NCI-H526 treated with DMSO at 0.1 percent for 48 hours (cell line): ENCODE measurements at regions not wholly inside any gene's neighbourhood (a gene's known extent, or its start where the extent isn't known, plus 50 kb on each side); places are given as distances from the start of the nearest gene placed in this dataset.

Experiments used
- DNase-seq: peaks from one replicate; lab custom pipeline; 2025; lab: John Stamatoyannopoulos, UW

GRCh38 chr20:10771435-10772140 lies 97.8 kb upstream of the JAG1 start:
- no peak for DNase-seq

GRCh38 chr20:10774357-10774943 lies 100.7 kb upstream of the JAG1 start:
- no peak for DNase-seq

GRCh38 chr20:10777710-10778109 lies 103.9 kb upstream of the JAG1 start:
- no peak for DNase-seq

GRCh38 chr20:10779911-10780310 lies 106.1 kb upstream of the JAG1 start:
- no peak for DNase-seq

GRCh38 chr20:10780901-10781300 lies 107.1 kb upstream of the JAG1 start:
- no peak for DNase-seq

- DNase-seq, result no peak
Measured at GRCh38 chr20:10781526-10781925, 107.7 kb upstream of the JAG1 start.

GRCh38 chr20:10783707-10784553 lies 110.1 kb upstream of the JAG1 start:
- peak; percentile 42 for DNase-seq

GRCh38 chr20:10784554-10785183 lies 110.9 kb upstream of the JAG1 start:
- DNase-seq, result no peak

- no peak for DNase-seq
Measured at GRCh38 chr20:10786678-10787077, 112.9 kb upstream of the JAG1 start.

GRCh38 chr20:10788055-10788454 lies 114.3 kb upstream of the JAG1 start:
- DNase-seq, result no peak

GRCh38 chr20:10788877-10789276 lies 115.1 kb upstream of the JAG1 start:
- DNase-seq, result no peak

GRCh38 chr20:10789386-10789785 lies 115.6 kb upstream of the JAG1 start:
- DNase-seq, result no peak

GRCh38 chr20:10790013-10790412 lies 116.2 kb upstream of the JAG1 start:
- DNase-seq, result no peak

GRCh38 chr20:10792291-10792690 lies 118.5 kb upstream of the JAG1 start:
- no peak for DNase-seq

- no peak for DNase-seq
Measured at GRCh38 chr20:10793766-10794165, 120.0 kb upstream of the JAG1 start.

- no peak for DNase-seq
Measured at GRCh38 chr20:10794765-10795164, 121.0 kb upstream of the JAG1 start.

- no peak for DNase-seq
Measured at GRCh38 chr20:10795286-10796026, 121.7 kb upstream of the JAG1 start.

GRCh38 chr20:10798811-10799210 lies 125.0 kb upstream of the JAG1 start:
- no peak for DNase-seq

GRCh38 chr20:10799735-10800134 lies 125.9 kb upstream of the JAG1 start:
- no peak for DNase-seq

- DNase-seq, result no peak
Measured at GRCh38 chr20:10800288-10800687, 126.5 kb upstream of the JAG1 start.

GRCh38 chr20:10802236-10802635 lies 128.4 kb upstream of the JAG1 start:
- DNase-seq, result no peak

GRCh38 chr20:10805764-10806163 lies 132.0 kb upstream of the JAG1 start:
- DNase-seq, result no peak
